ENCODE measurements at regions not wholly inside any gene's neighbourhood (a gene's known extent, or its start where the extent isn't known, plus 50 kb on each side); places are given as distances from the start of the nearest gene placed in this dataset.

DNA sequence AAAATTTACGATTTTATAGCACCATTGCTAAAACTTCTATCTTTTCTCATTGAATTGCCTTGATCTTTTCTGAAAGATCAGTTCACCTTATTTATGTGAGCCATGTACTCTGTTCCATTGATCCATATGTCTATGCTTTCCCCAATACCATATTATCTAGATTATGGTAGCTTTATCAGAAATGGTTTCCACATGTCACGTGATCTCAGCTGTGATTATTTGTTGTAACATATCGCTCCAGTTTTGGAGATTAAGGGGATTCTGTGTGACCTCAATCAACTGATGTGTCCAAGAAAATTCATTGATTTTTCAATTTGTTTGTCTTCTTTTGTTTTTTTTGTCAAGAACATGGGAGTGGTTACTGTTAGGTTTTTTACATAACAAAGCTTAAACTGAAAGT is 1114.5 kb upstream of the ATXN8OS start:
- TF ChIP-seq, protein P1, sequence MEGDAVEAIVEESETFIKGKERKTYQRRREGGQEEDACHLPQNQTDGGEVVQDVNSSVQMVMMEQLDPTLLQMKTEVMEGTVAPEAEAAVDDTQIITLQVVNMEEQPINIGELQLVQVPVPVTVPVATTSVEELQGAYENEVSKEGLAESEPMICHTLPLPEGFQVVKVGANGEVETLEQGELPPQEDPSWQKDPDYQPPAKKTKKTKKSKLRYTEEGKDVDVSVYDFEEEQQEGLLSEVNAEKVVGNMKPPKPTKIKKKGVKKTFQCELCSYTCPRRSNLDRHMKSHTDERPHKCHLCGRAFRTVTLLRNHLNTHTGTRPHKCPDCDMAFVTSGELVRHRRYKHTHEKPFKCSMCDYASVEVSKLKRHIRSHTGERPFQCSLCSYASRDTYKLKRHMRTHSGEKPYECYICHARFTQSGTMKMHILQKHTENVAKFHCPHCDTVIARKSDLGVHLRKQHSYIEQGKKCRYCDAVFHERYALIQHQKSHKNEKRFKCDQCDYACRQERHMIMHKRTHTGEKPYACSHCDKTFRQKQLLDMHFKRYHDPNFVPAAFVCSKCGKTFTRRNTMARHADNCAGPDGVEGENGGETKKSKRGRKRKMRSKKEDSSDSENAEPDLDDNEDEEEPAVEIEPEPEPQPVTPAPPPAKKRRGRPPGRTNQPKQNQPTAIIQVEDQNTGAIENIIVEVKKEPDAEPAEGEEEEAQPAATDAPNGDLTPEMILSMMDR (IDR thresholded peaks at IDR 0.05; ENCODE audit: low read length), result no peak
- TF ChIP-seq EZH2 (optimal IDR thresholded peaks at IDR 0.05; ENCODE audit: low read depth, low read length), result no peak
